HG03045 (cell line): ENCODE measurements at regions not wholly inside any gene's neighbourhood (a gene's known extent, or its start where the extent isn't known, plus 50 kb on each side); places are given as distances from the start of the nearest gene placed in this dataset.

ENCODE experiments used
- ATAC-seq: cut with Tn5 transposase; IDR thresholded peaks from one replicate; pipeline ENCODE4 v1.9.1; 2021; ENCODE audit warnings: mild to moderate bottlenecking, moderate library complexity; ENCODE audit not compliant: unreplicated experiment

DNA sequence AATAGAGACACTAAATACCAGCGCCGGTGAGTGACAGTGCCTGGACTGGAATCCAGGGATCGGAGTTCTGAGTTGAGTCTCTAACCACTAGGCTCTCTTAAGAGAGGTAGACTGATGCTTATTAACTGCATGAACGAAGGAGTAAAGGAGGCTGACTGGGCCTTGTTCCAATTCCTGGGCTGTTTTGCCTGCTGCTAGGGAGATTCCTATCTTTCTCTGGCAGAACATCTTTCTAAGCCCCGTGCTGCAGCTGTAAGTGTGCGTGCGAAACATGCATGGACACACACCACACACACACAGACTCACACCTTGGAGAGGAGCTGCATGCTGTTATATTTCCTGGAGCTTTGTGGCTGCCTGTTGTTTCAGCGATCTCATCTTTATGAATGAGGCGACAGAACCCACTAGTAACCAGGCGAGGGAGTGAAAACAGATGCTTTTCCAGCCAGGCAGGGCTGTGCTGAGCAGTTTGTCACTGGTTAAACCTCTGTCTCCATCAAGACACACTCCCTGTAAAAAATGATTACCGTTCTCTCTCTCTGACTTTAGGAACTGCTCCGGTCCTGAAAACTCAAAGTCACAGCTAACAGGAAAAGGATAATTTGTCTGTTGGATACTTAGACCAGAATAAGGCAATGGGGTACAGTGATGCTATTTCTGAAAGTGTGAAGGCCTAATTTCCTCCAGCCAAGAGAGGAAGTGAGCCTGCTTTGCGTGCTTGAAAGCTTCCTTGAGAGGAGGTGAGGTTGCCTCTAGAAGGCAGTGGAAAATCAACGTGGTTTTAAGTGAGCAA lies 157.4 kb upstream of the ZNF217 start:
- ATAC-seq: no peak

- ATAC-seq: no peak
These were observed 155.9 kb upstream of the ZNF217 start for GRCh38 chr20:53749499-53749898.

- no peak for ATAC-seq
These were observed 155.3 kb upstream of the ZNF217 start for GRCh38 chr20:53748821-53749421.

- ATAC-seq: no peak
These were observed 154.5 kb upstream of the ZNF217 start for GRCh38 chr20:53748176-53748575.

DNA sequence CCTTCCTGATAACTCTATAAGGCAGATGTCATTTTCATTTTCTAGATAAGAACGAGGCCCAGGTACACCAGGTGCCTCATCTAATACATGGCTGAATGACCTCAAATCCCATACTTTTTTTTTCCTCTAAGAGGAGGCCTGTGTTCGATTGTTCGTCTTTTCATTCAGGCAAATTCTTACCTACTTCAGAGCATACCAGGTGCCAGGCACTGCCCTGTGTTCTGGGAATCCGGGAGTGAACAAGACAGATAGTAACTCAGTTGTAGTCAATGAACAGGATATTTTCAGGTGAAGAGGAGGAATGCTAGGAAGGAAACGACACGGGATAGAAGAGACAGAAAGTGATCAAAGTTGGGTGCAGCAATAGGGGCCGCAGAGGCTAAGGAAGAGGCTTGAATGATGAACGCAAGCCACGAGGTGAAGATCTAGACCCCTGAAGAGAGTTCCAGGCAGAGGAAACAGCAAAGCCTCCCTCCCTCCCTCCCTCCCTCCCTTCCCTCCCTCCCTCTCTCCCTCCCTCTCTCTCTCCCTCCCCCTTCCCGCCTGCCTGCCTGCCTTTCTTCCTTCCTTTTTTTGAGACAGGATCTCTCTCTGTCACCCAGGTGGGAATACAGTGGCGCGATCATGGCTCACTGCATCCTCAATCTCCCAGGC lies 150.1 kb upstream of the ZNF217 start:
- no peak for ATAC-seq

- ATAC-seq: no peak
These were observed 149.0 kb upstream of the ZNF217 start for GRCh38 chr20:53742685-53743081.

- no peak for ATAC-seq
These were observed 148.0 kb upstream of the ZNF217 start for GRCh38 chr20:53741726-53742028.

DNA sequence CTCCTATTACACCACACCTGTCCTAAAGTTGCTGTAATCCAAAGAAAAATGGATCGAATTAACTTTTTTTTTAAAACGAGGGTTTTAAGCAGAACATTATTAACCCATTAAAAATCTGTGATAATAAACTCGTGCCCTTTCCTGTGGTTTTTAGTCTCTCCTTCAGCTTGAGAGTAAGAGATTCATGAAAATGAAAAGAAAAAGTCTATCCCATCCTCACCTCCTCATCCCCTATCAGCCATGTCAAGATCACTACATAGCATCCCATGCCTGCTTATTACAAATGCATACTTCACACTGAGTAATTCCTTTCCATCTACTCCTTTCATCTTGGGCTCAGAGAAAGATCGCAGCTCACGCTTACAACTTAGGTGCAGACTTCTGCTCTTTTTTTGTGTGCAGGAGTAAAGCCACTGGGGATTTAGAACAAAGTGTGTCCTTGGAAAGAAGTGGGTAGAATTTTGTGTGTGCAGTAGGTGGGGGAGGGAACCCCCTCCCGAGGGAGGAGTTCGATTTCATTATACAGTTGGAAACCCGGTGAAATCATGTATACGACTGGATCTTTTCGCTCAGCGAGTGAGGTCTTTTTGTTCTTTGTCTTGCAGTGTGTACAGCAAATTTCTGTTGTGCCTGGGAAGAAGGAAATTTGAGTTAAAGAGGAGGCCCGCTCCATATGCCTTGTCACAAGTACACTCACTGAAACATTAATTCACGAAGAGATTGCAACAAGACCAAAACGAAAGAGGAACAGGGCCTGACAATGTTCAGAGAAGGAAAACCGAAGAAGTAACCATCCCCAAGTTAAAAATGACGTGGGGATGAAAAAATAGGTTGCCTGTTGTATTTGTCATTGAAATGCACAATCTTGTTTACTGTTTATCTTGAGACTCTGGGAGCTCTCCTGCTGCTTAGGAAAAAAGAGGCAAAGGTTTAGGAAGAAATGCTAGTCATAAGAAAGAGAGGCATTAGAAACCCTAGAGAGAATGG lies 146.5 kb upstream of the ZNF217 start:
- peak; percentile 47 for ATAC-seq

DNA sequence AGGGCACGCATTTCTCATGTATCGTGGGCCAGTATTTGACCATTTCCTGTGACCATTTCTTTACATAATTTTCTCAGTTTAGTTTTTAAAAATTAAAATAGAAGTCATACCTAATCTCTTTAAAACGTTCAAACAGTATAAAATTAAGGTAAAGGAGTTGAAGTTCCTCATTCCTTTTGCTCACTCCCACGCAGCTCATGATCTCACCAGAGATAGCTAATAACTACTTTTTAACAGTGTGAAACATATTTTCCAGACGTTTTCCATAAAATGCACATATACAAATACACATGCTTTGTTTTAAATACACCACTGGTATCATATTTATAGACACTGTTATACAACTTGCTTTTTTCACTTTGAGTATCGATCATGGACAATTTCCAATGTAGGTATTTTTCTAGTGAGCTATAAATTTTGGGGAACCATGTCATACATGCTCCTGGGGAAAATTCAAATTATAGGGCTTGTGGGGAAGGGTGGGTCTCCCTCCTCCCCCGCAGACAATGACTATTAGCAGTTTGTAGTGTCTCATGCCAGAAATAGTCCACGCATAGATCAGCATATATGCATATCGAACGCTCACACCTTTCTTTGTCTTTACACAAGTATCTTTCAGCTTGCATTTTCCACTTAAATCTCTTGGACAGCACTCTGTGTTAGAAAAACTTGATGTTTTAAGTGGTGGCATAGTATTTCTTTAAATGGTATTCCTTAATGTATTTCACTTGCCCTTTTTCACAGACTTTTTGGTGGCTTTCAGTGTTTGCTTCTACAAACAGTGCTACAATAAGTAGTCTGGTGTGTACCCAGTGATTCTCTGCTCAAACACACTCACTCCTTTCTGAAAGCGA lies 145.5 kb upstream of the ZNF217 start:
- ATAC-seq: no peak

DNA sequence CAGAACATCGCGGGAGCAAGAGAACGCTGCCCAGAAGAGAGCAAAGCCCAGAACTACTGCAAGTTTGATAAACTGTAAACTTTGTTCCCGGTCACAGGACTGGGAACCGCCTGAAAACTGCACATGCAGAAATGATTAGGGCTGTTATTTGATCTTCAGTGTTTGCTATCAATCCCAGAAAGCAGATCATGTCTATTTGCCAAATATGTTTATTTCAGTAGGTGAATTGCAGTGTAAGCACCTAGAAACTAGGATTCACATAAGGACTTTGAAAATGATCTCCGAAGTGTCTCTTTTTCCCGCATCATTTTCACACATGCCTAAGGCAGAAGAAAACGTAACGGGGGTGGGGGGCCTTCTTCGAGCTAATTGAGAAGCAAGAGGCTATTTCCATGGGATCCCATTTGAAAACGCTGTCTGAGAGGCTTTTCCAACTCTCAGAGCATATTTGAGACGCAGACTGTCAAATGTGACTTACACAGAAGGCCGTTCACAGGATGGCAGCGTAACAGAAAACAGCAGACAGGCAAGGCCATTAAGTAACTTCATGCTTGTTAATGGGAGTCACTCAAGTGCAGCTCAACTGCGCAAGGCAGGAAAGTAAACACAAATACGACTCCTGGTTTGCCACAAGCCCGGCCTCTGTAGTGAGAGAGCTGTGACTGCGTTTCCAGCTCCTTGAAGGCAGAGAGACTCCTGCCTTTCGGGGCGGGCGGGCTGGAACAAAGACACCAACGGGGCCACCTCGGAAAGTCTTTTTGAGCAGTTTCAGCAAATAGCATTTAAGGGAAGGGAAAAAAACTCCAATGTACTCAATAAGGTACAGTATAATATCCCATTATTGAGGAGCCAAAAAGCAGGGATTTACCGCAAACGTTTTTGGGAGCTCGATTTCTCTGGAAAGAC lies 144.7 kb upstream of the ZNF217 start:
- ATAC-seq: no peak

- ATAC-seq: no peak
These were observed 143.9 kb upstream of the ZNF217 start for GRCh38 chr20:53737396-53738038.

- ATAC-seq: no peak
These were observed 143.2 kb upstream of the ZNF217 start for GRCh38 chr20:53736757-53737395.

DNA sequence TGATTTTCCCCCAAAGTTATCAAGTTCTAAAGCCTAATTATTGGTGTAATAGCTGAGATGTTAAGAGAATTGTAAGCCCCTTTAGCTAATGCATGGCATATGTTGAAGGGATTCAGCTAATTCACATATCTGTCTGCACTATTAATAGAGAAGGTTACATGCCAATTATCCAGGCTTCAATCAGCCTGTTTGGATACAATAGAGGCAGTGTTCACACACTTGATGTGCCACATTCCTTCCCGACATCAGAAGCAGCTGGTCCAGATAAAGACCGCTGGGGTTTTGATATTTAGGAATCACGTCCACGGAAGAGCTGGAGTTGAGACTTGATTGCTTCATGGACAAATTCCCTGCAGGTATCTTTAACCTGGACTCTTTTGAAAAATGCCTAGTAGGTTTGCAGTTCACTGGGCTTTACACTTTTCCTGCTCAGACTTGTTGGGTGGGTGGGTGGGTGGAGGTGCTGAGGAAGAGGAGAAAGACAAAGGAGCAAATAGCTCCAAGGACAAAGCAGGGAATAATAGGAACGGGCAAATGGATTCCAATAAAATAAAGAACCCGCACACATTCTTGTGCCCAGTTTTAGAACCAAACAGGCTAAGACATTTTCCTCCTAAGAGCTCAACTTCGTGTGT lies 142.6 kb upstream of the ZNF217 start:
- no peak for ATAC-seq

GRCh38 chr20:53735536-53736050 lies 142.0 kb upstream of the ZNF217 start:
- ATAC-seq: no peak

- no peak for ATAC-seq
These were observed 140.5 kb upstream of the ZNF217 start for GRCh38 chr20:53734006-53734688.

- ATAC-seq: no peak
These were observed 138.0 kb upstream of the ZNF217 start for GRCh38 chr20:53731595-53731994.

GRCh38 chr20:53728359-53728758 lies 134.7 kb upstream of the ZNF217 start:
- no peak for ATAC-seq
